ENCODE measurements at regions not wholly inside any gene's neighbourhood (a gene's known extent, or its start where the extent isn't known, plus 50 kb on each side); places are given as distances from the start of the nearest gene placed in this dataset.

- TF ChIP-seq EZH2 (IDR thresholded peaks at IDR 0.05; ENCODE audit: low read length, unreplicated experiment), result no peak
- TF ChIP-seq EZH2phosphoT487 (IDR thresholded peaks at IDR 0.05; ENCODE audit: borderline replicate concordance, low read length), result no peak
Measured at GRCh38 chr4:31649878-31650277, 929.7 kb downstream of the PCDH7 start.
